CD4-positive, alpha-beta T cell treated with Interleukin-15 for 1 hour (primary cell): ENCODE measurements at regions not wholly inside any gene's neighbourhood (a gene's known extent, or its start where the extent isn't known, plus 50 kb on each side); places are given as distances from the start of the nearest gene placed in this dataset.
"Not testable (repeated sequence)": the region's sequence is repeated elsewhere in the genome, so short reads cannot be mapped to it uniquely, and the experiment has no call there.

ENCODE experiments used
- DNase-seq: peaks from one replicate; pipeline ENCODE4 v3.0.0-alpha.2; 2020

DNA sequence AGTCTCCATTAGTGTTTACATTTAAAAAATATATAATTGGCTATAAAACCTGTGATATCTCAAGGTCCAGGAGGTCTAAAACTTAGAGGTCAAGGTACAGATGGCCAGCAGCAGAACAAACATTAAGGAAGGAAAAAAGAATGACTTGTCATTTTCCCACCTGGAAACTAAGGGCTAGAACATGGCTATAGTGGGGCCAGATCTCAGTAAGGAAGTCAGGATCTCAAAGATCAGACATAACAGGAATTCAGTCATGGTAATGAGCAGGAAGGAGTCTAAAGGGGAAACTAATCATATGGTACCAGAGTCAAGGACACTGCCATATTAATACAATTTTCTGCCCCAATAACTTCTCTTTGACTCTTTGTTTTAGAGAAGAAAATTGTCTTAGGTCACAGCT, 1018.8 kb downstream of the PLA2G4A start:
- no peak for DNase-seq

DNA sequence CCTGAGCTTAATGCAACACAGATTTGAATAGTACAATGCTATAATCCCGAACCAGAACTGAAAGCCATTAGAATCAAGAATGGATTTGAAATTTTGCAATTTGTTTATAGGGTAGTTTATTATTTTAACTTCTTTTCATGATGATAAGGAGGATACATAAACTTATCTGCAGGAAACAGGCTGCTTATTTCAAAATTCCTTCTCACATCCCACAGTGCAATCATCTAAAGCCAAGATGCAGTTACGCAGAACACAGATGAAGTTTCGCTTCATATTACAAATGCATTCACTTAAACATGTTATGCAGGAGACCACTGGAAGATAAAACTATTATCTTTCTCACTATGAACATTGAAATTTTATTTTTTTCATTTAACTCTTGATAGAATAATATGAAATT, 1019.6 kb downstream of the PLA2G4A start:
- DNase-seq, result no peak

DNA sequence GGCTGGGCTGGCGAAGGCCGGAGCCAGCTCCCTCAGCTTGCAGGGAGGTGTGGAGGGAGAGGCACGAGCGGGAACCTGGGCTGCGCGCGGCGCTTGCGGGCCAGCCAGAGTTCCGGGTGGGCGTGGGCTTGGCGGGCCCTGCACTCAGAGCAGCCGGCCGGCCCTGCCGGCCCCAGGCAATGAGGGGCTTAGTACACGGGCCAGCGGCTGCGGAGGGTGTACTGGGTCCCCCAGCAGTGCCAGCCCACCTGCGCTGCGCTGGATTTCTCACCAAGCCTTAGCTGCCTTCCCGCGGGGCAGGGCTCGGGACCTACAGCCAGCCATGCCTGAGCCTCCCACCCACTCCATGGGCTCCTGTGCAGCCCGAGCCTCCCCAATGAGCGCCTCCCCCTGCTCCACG, 1021.4 kb downstream of the PLA2G4A start:
- DNase-seq, result not testable (repeated sequence)

DNA sequence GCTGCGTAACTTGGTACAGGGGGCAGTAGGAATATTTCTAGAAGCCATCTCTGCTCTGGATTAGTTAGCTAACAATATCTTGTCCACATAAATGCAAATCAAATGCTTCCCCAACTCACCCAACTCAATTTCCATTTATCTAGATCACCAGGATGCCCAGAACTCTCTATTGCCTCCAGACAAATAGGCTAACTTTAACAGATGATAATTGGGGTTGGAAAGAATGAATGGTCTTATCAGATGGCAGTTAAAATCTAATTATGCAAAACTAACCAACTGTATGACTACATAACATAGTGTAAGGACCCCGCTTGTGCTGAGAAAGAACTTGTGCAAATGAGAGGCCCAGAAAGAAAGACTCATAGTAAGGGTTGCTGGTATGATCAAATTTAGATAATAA, 1024.8 kb downstream of the PLA2G4A start:
- DNase-seq, result no peak

DNA sequence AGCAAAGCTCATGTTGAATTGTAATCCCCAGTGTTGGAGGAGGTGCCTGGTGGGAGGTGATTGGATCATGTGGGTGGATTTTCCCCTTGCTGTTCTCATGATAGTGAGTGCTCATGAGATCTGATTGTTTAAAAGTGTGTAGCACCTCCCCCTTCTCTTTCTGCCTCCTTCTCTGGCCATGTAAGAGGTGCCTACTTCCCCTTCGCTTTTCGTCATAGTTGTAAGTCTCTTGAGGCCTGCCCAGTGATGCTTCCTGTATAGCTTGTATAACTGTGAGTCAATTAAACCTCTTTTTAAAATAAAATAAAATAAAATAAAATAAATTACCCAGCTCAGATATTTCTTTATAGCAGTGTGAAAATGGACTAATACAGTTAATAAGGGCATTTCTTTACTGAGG, 1025.7 kb downstream of the PLA2G4A start:
- no peak for DNase-seq

DNA sequence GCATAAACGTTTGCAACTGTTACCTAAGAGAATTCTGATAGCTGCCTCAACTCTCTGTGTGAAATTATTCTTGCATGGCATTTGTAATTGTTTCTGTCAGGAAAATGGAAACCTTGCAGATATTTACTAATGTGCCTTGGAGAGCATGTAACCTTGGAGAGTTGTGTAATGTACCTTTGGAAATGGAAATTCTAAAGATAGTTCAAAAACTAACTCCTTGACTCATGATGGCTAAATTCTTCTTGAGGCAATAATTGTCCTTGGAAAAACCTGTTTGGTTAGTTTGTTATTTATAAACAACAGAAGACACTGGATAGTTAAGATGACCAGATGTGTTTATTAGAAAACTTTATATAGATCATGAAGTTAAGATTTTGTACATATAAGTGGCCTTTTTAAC, 1033.8 kb downstream of the PLA2G4A start:
- no peak for DNase-seq

DNA sequence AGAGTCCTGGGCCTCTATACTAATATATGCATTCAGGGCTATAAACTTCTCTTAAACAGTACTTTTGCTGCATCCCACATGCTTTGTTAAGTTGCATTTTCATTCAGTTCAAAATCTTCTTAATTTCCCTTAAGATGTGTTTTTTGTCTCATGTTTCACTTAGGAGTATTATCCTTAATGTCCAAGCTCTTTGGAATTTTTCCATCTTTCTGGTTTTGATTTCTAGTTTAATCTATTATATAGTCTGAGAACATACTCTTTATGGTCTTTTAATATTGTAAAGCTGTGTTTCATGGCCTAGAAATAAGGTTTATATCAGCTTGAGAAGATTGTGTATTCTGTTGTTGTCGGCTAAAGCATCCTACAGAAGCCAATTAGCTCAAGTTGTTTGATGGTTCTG, 1041.8 kb downstream of the PLA2G4A start:
- no peak for DNase-seq

DNA sequence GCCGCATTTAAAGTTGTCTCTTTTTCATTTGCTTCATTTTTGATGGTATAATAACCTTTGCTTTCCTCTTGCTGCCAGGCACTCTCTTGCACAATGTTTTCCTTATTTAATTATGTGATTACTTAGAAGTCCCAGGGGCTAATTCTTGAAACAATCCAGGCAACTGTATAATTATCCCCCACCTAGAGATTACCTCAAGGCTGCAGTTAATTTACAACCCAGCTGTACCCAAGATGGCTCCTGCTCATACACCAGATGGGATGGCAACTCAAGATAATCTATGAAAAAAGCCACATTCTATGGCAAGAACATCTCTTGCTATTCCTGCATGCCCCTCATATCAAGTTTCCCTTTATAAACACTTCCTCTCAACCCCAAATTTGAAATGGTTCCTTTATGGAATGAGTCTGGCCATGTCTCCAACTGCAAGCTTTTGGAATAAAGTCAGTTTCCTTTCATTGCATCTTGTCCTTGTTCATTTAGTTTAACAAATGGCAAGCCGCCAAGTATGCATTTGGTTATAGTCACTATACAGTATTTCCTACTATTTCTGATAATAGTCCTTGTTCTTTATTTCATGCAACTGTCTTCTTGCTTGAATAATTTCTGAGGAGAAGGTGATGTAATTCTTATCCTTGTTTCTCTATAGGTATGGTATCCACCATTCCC, 1042.6 kb downstream of the PLA2G4A start:
- DNase-seq, result no peak

DNA sequence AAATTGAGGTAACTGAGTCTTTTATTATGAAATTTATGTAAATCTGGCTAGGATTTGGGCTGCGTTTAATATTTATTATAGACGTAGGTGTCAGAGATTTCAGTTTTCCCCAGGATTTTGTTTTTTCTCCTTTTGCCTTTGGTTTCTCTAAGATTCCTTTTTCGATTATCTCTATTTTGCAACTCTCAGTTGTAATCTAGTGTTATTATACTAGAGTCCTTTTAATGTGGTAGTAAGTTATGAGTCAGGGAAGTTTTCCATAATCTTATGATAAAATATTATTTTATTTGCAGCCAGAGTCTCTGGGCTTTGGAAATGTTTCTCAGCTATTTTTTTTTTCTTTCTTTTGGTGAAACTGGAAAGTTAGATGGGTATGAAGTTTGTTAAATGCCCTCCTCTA, 1043.8 kb downstream of the PLA2G4A start:
- no peak for DNase-seq

DNA sequence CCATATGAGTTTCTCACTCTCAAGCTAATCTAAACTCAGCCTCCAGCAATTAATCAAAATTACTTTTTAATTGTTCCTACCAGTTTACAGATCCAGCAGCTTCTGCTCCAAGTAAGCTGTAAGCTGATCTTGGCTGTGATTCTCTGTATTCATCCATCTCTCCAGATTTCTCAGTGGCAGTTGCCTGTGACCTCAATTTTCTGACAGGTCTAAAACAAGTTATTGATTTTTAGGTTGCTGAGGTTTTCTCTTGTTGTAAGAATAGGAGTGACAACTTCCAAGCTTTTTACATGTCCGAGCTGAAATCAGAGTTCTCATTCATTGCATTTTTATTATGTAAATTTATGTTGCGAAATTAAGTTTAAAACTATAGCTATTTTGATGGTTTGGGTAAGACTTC, 1044.4 kb downstream of the PLA2G4A start:
- DNase-seq, result no peak

DNA sequence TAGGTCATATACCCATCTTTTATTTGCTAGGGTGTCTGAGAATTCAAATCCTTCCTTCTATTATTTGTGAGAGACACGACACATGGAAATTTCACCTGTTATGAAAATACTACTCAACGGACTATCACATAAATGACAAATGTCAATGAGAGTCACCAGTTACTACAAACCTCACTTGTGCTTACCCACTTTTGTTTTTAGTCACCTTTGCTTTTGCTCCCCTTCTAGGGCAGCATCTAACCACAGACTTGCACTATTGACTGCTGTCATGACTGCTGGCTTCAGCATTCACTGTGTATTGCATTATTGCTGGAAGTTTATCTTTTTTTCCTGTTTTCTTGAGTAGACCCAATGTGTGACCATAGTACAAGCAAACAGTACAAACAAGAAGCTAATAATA, 1048.0 kb downstream of the PLA2G4A start:
- no peak for DNase-seq

DNA sequence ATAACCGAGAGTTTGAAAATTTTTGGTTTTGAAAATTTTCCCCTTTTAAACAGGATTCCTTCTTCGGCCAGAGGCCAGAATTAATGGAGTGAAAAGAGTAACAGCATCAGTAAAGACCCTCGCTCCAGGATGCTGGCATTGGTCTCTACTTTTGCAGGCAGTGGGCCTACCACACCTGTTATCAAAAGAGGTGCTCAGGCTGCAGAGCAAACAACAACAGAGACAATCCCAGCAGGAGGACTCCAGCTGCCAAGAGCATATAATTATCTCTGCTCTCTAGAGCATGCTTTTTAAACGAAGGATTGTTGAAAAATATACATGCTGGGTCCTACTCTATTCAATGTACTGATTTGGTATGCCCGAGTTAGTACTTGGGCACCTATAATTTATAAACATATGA, 1048.5 kb downstream of the PLA2G4A start:
- no peak for DNase-seq

DNA sequence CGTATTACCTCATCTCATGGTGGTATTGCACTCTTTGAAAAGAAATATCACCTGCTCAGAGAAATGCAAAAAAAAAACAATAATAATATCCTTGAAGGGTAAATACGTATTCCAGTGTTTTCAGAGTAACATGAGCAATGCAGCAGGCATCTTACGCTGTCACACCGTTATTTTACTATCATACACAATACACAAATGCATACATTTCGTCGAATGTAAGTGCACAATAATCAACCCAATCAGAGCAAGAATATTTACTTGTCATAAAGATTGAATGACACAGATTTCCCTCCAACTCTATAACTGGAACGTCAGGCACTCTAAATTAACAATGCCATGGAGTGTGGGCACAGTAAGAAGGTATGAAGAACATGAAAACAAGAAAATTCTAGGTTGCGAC, 1050.1 kb downstream of the PLA2G4A start:
- no peak for DNase-seq

DNA sequence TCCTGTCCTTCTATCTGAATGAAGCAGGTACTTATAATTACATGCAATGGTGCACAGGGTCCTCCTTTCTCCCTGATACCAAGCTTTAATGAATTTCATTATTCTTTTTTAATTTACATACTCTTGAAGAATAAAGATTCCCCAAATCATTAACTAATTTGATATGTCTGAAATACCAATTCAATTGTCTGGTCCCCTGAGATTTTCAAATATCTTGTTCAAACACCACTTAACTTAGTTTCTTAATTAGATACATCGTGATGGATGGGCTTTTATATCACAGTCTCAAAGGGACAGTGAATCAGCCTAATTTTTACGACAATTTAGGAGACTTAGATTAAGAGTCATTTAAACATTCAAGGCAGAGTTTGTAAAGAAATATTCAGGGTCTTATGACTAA, 1054.6 kb downstream of the PLA2G4A start:
- no peak for DNase-seq

DNA sequence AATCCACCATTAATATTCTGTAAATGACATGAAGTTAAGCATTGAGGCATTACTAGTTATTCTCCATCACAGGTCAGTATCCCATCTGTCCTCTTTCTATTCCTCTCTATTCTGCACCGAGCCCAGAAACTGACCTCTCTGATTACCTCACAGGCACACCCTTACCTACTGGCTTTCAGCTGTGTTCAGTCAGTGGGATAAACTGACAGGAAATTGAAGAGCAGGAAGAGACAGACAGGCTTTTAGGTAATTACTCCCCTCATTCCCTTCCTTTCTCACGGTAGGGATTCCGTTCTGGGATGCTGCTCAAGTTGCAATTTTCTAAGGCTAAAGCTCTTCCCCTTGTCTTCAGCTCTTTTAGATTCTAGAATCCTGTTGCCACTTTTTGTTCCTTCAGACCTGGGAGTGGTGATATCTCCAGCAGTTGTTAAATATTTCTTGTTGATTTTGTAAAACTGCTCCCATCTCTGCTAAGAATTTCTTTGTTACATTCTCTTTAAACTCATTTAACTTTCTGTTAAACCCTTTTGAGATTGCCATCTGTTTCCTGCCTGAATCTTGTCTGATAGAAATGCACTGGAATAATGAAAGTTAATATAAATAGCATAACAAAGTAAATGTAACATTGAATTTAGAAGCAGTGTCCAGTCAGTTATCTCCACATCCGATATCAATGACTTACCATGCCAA, 1063.4 kb downstream of the PLA2G4A start:
- no peak for DNase-seq

DNA sequence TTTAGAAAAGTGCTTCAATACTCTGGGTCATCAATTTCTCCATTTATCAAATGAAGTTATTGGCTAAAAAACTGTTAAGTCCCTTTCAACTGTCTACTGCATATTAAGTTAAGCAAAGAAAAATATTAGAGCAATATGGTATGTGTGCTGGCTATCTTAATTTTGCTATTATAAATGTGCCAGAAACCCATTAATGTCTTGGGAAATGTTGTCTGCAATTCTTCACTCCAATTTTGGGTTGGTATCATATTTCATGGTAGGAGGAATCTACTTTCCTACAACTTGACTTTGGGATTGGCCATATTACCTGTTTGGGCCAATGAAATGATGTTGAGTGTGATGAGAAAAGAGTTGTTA, 1063.9 kb downstream of the PLA2G4A start:
- no peak for DNase-seq

DNA sequence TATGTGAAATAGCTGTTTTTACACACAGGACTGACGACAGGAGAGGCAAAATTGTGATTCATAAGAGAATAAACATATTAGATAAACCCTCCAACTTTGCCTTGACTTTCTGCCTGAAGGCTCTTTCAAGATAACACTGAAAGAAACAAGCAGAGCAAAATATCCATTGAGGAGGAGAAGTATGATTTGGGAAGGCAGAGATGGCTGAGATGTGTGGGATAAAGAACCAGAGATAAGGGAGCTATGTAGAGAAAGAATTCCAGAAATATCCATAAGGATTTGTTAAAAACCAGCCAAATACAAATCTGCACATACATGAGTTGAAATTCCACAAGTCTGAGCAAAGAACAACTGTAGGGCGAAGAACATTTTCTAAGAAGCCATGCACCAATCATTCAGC, 1064.7 kb downstream of the PLA2G4A start:
- no peak for DNase-seq

DNA sequence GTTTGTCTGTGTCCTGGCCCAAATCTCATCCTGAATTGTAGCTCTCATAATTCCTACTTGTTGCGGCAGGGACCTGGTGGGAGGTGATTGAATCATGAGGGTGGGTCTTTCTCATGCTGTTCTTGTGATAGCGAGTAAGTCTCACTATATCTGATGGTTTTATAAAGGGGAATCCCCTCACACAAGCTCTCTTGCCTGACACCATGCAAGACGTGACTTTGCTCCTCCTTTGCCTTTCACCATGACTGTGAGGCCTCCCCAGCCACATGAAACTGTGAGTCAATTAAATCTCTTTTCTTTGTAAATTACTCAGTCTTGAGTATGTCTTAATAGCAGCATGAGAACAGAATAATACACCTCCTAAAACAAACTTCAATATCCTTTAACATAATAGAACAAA, 1065.6 kb downstream of the PLA2G4A start:
- no peak for DNase-seq

DNA sequence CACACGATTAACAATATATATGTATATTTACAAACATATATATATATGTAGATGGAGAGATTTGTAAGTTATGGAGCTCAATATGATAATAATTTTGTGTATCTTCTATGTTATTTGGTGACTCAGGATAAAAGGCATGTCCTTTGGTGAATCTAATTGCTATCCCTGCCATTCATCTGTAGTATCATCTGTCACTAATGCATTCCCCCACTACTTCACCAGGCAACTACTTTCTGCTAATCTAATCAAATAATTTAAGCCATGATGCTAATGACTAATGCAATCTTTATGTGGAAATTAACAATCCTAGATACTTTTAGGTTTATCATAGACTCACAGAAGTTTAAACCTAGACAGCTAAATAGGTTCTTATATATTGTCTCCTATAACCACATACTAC, 1074.5 kb downstream of the PLA2G4A start:
- DNase-seq, result no peak

DNA sequence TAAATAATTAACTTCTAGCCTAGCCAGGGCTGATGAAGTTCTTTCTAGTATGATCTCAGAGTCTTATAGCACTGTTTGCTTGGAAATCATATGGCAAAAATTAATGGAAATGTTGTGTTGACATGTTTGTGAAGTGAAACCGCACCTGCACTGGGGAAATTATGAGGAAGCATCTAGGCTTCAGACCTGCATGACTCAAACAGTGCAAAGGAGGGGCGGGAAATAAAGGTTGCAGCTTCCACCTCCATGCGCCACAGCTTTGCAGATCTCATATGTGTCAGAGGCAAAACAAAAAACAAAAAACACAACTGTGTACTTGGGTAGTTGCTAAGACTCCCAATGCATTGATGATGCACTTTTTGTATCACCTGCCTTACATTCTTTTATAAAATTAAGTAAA, 1080.6 kb downstream of the PLA2G4A start:
- no peak for DNase-seq

DNA sequence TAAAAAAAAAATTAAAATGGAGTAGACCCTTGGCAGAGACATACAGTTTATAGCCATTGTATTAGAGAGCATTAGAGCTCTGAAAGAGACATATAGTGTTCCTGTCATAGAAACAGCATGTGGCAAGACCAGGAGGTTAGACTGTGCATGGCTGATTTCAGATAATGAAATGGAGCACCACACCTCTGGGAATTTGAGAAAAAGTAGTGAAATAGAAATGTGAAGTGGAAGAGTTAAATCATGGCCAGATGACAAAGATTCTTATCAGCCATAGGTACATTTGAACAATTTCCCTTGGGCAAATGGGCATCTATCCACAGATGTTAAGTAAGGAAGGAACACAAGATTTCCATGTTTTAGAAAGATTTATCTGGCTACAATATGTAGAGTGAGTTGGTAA, 1083.1 kb downstream of the PLA2G4A start:
- DNase-seq, result no peak

DNA sequence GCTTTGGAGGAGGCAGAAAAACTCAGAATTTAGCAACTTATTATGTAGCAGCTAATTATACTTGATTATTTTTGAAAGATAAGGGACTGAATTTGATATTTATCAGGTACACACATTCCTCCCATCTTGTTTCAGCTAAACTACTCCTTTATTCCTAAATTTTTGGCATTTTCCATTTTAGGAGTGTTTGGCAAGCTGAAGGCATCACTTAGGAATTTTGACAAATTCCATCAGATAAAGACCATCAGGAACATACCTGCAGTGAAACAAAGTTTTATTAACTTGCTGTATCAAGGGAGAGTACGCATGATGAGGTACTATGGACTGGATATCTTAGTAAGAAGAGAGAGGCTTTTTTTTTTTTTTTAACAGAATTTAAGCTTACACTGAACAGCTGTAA, 1092.2 kb downstream of the PLA2G4A start:
- no peak for DNase-seq

DNA sequence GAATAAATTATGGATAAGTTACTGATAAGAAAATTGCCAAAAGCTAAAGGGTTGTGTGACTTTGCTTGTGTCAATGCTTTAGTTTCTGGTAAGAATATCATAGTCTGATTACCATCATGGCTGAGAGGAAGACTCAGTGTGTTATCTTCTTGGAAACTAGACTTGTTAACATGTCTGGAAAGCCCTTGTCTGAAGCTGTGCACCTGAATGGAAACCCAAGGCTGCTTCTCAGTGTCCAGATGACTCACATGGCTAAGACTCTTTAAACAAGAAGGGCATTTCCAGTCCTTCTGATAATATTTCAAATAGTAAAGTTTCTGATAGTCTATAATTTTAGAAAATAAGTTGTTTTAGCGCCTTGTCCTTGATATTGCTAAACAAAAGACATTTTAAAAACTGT, 1092.7 kb downstream of the PLA2G4A start:
- no peak for DNase-seq

DNA sequence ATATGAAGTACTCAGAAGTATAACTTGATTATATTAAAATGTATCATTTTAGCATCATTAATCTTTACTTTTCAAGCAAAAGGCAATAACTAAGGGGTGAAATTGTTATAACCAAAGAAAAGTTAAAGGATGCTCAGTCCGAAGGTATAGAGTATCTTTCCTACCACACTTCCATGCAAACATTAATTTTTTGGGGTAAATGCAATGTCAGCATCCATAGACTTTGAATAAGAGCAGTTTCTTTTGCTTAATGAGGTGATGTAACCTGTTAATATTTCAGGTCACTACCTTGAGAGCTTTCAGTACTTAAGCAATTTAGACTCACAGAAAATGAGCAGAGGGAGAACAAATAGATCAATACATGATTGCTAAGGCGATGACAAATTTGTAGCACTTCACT, 1093.5 kb downstream of the PLA2G4A start:
- no peak for DNase-seq

DNA sequence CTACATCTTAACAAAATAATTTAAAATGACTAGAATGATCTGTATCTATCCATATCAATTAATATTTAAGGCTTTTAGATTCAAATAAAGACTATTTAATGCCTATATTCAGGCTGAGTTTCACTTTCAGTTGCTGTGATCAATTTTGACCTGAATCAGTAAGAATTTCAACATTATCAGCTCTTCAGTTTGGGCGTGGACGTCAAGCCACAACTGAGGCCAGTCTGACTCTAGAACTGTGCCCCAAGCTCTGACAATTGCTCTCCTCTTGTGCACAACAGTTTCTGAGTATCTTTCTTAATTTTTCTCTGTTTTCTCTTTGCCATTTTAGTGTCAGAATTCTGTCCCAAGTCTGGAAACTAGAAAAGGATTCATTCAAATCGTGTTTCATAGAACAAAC, 1095.5 kb downstream of the PLA2G4A start:
- no peak for DNase-seq
